ENCODE measurements at regions not wholly inside any gene's neighbourhood (a gene's known extent, or its start where the extent isn't known, plus 50 kb on each side); places are given as distances from the start of the nearest gene placed in this dataset.

DNA sequence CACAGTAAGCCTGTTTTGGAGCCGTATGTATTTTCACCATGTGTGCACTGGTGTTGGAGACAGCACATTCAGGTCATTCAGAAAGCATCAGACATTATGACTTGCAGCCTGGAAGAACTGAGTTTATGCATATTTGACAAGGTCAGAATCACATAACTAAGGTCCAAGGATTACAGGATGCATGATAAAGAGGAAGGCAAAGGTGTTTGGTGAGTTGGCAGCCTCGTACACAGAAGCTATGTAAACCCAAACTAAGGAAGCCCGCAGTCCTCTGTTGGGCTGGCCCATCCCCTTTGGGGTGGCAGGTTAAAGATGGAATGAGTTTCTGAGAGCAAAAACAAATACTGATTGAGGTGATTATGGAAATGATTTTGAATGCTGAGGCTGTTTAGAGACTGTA is 218.4 kb downstream of the KTN1 start:
- TF ChIP-seq, protein P1, sequence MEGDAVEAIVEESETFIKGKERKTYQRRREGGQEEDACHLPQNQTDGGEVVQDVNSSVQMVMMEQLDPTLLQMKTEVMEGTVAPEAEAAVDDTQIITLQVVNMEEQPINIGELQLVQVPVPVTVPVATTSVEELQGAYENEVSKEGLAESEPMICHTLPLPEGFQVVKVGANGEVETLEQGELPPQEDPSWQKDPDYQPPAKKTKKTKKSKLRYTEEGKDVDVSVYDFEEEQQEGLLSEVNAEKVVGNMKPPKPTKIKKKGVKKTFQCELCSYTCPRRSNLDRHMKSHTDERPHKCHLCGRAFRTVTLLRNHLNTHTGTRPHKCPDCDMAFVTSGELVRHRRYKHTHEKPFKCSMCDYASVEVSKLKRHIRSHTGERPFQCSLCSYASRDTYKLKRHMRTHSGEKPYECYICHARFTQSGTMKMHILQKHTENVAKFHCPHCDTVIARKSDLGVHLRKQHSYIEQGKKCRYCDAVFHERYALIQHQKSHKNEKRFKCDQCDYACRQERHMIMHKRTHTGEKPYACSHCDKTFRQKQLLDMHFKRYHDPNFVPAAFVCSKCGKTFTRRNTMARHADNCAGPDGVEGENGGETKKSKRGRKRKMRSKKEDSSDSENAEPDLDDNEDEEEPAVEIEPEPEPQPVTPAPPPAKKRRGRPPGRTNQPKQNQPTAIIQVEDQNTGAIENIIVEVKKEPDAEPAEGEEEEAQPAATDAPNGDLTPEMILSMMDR (IDR thresholded peaks at IDR 0.05; ENCODE audit: unreplicated experiment): no peak
- H3K36me3 Mint-ChIP-seq (ENCODE audit: low read depth, unreplicated experiment): no peaks in the 10 kb centered on the region
- no peak overlapping the region for H3K4me3 Mint-ChIP-seq (ENCODE audit: unreplicated experiment)
- no peak overlapping the region for H3K27ac Mint-ChIP-seq (ENCODE audit: unreplicated experiment)
- H3K27me3 Mint-ChIP-seq (ENCODE audit: unreplicated experiment): peaks cover 1% of the 10 kb centered on the region
- no peak for DNase-seq (ENCODE audit: low spot score)
- no peaks in the 10 kb centered on the region for H3K4me1 Mint-ChIP-seq (ENCODE audit: unreplicated experiment)
- no peaks in the 10 kb centered on the region for H3K9me3 Mint-ChIP-seq (ENCODE audit: unreplicated experiment)

DNA sequence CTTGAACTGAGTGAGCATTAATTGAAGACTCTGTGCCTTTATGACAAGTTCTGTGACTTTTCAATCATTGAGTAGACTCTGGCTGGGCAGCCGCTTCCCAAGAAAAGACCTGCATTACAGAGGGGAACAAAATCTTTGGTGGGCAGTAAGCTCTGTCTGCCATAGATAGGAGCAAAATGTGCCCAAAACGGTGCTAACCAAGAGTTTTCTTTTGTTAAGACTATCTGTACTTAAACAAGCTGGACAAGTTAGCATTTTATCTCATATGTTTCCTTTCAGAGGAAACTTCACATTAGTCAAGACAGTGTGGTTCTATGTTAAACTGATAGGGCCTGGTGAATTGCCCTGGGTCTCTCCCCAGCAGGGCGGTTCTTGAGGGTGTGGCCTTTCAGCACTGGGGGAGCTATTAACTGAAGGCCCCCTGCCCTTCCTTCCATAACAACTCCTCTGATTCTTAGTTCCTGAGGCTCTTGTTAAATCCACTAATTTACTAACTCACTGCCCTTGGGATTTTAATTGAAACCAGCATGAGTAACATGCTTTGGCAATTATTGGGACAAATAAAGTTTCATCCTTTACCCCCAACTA is 219.6 kb downstream of the KTN1 start:
- Mint-ChIP-seq H3K9me3 (ENCODE audit: unreplicated experiment) (no peaks in the 10 kb centered on the region), H3K36me3 (ENCODE audit: low read depth, unreplicated experiment) (no peaks in the 10 kb centered on the region), H3K27me3 (ENCODE audit: unreplicated experiment) (peaks cover 6% of the 10 kb centered on the region), H3K27ac (ENCODE audit: unreplicated experiment) (no peak overlapping the region), H3K4me1 (ENCODE audit: unreplicated experiment) (peaks cover 2% of the 10 kb centered on the region), H3K4me3 (ENCODE audit: unreplicated experiment) (no peak overlapping the region)
- DNase-seq (ENCODE audit: low spot score): no peak
- TF ChIP-seq, protein P1 (IDR thresholded peaks at IDR 0.05; ENCODE audit: unreplicated experiment): no peak

DNA sequence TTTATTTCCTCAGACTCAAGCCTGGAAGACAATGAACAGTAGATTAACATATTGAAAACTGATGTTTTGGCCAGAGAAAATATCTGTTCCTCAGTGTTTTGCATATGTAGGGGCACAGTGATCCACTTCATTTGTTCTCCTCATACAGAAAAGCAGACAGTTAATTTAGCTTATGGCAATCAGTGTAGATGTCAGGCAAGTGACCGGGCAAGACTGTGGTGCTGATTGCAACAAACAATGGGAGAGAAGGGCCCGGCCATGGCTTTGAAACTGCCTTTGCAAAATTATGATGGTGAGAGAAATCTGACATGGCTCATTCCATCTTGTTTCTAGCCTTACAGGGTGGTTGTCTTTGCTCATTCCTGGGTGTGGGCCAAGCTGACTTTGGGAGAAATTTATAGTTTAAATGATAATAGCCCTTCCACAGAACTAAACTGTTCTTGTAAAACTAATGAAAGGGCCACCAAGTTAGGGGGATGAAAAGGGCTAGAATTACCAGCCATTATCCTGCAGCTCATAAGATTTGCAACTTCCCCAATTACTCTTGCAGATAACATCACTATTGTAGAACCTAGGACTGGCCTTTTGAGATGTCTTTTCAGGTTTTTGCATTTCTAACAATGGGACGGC is 220.3 kb downstream of the KTN1 start:
- H3K36me3 Mint-ChIP-seq (ENCODE audit: low read depth, unreplicated experiment): no peaks in the 10 kb centered on the region
- peaks cover 2% of the 10 kb centered on the region for H3K4me1 Mint-ChIP-seq (ENCODE audit: unreplicated experiment)
- no peak for DNase-seq (ENCODE audit: low spot score)
- no peaks in the 10 kb centered on the region for H3K9me3 Mint-ChIP-seq (ENCODE audit: unreplicated experiment)
- H3K27ac Mint-ChIP-seq (ENCODE audit: unreplicated experiment): no peak overlapping the region
- no peak overlapping the region for H3K4me3 Mint-ChIP-seq (ENCODE audit: unreplicated experiment)
- H3K27me3 Mint-ChIP-seq (ENCODE audit: unreplicated experiment): peaks cover 6% of the 10 kb centered on the region
- TF ChIP-seq, protein P1 (IDR thresholded peaks at IDR 0.05; ENCODE audit: unreplicated experiment): no peak

DNA sequence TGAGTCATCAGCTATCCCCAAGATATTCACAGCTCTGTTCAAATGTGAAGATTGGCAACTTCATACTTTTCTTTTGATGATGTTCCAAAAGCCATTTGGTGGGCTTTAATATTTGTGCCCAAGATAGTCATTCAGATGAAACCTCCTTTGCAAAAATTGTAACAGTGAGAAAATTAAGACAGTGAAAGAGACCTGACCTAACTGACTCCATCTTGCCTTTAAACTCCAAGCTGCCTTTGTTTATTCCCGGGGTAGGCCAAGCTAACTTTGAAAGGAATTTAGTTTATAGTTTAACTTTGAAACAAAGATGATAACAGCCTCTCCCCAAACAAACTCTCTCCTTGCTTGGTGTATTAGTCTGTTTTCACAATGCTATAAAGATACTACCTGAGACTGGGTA is 221.1 kb downstream of the KTN1 start:
- TF ChIP-seq, protein P1 (IDR thresholded peaks at IDR 0.05; ENCODE audit: unreplicated experiment): no peak
- peaks cover 6% of the 10 kb centered on the region for H3K27me3 Mint-ChIP-seq (ENCODE audit: unreplicated experiment)
- H3K27ac Mint-ChIP-seq (ENCODE audit: unreplicated experiment): no peak overlapping the region
- peaks cover 2% of the 10 kb centered on the region for H3K4me1 Mint-ChIP-seq (ENCODE audit: unreplicated experiment)
- H3K9me3 Mint-ChIP-seq (ENCODE audit: unreplicated experiment): no peaks in the 10 kb centered on the region
- H3K36me3 Mint-ChIP-seq (ENCODE audit: low read depth, unreplicated experiment): no peaks in the 10 kb centered on the region
- no peak overlapping the region for H3K4me3 Mint-ChIP-seq (ENCODE audit: unreplicated experiment)
- DNase-seq (ENCODE audit: low spot score): no peak
